Suppressor macrophage treated with lipopolysaccharide for 4 hours (primary cell): ENCODE measurements at regions not wholly inside any gene's neighbourhood (a gene's known extent, or its start where the extent isn't known, plus 50 kb on each side); places are given as distances from the start of the nearest gene placed in this dataset.
"Not testable (repeated sequence)": the region's sequence is repeated elsewhere in the genome, so short reads cannot be mapped to it uniquely, and the experiment has no call there.

Source experiments
- DNase-seq: peaks from one replicate; pipeline ENCODE4 v3.0.0-alpha.2; 2020

DNA sequence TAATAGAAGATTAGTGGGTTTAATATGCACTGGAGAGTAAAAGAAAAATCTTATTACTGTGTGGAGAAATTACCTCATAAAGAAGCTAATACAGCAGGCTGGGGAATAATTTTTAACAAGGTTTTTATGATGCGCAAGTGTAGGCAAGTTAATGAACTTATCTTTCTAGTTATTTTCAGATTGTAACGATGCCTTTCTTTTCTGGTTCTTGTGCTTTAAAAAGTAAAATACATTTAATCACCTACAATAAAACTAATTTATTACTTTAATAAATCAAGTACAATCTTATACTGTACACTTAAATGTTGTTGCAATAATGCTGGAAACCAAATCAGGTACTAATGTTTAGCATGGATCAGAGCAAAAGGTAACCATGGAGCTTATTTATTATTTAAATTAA is 266.6 kb downstream of the ZIC1 start:
- DNase-seq: no peak

DNA sequence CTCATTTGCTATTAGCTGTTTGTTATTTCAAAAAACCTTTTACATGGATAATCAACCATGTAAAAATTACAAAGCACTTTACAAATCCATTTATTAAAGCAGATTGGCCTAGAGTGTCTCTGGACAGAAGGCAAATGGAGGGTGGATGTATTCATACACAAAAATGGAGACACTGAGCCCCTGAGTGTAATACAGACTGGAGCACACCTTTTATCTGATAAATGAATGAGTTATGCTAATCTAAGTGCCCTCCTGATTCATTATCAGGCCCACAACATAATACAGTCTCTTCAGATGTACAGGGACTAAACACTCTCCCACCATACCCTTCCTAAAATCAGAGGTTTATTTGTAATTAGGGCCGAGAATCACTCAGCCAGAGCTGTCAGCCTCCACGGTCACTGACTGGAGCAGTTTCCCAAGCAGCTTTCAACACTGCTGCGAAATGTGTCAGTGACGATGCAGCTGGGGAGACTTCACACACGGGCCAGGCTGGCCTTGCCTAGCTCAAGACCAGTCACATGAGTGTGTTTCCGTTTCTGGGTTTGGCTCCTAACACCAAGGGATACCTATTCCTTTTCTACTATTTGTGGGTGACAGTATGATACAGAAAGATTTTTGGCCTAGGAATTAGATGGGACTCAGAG is 271.8 kb downstream of the ZIC1 start:
- DNase-seq: no peak

DNA sequence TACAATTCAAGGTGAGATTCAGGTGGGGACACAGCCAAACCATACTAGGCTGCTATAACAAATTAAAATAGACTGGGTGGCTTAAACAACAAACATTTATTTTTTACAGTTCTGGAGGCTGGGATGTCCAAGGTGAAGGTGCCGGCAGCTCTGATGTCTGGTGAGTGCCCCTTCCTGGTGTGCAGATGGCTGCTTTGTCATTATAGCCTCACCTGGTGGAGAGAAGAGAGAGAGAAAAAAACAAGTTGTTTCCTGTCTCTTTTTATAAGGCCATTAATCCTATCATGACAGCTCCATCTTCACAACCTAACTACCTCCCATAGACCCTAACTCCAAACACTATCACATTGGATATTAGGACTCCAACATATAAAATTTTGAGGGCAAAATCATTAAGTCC is 279.7 kb downstream of the ZIC1 start:
- no peak for DNase-seq

DNA sequence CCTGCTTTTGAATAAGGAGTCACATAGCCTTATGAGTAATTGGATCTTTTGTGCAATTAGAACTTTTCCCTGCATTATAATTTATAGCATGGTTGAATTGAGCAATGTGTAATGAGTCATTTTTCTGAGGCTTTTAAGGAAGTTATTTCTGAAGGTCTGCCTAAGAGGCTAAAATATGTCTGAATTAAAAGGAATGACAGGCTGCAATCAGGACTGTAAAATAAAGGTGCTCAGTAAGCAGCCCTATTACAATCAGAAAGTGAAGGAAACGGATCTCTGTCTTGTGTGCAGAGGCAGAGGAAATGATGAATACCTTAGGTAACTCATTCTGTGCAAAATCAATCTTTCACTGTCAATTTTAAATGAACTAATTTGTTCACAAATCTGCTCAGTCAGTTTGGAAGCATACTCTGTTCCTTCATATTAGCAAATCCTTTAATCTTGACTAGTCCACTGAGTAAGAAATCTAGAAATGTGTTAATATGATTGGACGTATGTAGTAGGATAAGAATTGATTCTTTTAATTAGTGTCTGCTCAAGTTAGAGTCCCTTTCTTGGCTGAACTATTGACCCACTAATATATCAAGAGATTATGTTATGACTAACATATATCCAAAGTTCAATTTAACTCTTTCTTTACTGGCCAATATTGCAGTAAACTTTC is 290.1 kb downstream of the ZIC1 start:
- peak; percentile 72 for DNase-seq

DNA sequence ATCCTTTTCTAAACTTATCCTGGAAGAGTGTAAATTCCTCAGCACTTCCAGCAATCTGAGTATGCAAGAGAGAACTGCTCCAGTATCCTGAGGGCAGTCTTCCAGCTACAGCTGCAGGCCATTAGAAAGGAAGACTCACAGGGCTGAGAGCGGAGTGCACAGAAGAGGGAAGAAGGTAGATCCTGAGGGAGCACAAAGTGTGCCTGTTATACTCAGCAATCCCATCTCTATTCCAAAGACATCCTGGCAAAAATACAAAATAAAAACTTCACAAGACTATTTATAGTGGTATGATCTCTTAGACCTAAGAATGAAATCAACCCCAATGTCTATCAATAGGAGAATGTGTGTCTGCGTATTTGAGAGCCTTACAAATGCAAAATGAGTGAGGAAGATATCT is 292.0 kb downstream of the ZIC1 start:
- no peak for DNase-seq

DNA sequence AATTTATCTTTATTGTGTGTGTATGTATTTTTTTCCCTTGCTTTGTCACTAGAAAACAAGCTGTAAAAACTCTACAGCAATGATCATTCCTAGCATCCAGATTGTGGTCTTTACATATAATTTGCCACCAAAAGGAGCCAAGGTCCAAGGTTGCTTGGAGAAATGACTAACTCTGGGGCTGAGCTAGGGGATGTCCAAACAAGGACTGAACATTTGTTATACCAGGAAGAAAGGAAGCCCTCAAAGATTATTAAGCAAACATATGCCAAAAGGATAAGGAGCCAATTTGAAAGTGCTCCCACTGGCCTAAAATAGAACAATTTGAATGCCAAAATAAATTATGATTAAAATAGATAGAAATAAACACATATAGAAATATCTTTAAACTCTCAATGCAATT is 293.3 kb downstream of the ZIC1 start:
- DNase-seq: no peak

DNA sequence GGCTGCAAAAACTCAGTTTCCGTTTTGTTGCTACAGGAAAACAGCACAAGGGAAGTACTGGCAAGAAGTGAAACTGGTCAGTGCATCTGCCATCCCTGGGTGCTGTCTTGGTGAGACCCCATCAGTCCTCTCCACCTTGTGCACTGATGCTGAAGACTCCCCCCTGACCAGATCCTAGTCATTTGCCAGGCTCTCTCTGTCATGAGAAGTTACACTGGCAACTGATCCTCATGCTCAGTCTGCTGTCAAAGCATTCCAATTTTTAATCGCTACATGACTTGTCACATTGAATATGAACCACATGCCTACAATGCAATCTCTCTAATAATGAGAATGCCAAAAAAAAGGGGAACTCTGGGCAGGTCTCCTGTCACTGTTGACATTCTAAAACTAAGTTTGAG is 296.5 kb downstream of the ZIC1 start:
- DNase-seq: peak; percentile 24

DNA sequence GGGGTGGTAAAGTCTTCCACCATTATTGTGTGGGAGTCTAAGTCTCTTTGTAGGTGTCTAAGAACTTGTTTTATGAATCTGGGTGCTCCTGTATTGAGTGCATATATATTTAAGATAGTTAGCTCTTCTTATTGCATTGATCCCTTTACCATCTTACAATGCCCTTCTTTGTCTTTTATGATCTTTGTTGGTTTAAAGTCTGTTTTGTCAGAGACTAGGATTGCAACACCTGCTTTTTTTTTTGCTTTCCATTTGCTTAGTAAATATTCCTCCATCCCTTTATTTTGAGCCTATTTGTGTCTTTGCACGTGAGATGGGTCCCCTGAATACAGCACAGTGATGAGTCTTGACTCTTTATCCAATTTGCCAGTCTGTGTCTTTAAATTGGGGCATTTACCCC is 301.6 kb downstream of the ZIC1 start:
- not testable (repeated sequence) for DNase-seq

DNA sequence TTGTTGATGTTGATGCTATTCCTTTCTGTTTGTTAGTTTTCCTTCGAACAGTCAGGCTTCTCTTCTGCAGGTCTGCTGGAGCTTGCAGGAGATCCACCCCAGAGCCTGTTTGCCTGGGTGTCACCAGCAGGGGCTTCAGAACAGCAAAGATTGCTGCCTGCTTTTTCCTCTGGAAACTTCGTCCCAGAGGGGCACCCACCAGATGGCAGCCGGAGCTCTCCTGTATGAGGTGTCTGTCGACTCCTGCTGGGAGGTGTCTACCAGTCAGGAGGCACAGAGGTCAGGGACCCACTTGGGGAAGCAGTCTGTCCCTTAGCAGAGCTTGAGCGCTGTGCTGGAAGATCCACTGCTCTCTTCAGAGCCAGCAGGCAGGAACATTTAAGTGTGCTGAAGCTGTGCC is 303.2 kb downstream of the ZIC1 start:
- DNase-seq: no peak

DNA sequence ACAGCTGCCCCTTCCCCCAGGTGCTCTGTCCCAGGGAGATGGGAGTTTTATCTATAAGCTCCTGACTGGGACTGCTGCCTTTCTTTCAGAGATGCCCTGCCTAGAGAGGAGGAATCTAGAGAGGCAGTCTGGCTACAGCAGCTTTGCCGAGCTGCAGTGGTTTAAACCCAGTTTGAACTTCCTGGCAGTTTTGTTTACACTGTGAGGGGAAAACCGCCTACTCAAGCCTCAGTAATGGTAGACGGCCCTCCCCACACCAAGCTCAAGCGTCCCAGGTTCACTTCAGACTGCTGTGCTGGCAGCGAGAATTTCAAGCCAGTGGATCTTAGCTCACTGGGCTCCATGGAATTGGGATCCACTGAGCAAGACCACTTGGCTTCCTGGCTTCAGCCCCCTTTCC is 303.6 kb downstream of the ZIC1 start:
- not testable (repeated sequence) for DNase-seq

DNA sequence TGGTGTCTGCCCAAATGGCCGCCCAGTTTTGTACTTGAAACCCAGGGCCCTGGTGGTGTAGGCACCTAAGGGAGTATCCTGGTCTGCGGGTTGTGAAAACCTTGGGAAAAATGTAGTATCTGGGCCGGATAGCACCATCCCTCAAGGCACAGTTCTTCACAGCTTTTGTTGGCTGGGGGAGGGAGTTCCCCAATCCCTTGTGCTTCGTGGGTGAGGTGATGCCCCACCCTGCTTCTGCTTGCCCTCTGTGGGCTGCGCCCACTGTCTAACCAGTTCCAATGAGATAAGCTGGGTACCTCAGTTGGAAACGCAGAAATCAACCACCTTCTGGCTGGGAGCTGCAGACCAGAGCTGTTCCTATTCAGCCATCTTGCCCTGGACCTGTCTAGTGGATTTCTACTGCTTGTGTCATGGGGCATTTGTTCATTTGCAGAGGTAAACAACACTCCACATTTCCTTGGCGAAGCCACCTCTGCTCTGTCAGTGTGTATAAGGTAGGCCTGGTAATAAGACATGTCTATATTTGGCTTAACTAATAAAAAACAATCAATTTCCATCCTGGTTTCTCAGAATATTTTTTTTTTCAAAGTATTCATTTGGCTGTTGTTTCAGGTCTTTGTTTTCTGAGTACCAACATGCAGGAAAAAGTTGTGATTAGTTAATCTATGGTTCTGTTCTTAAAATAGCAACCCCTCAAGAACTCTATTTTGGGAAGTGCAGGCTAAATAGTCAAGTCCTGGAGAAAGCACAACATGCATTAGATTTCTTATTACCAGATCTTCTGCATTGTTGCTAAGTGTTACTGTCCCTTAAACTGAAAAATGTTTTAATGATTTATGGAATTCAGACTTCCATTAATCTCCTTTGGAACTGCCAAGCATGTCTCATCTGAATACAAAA is 304.3 kb downstream of the ZIC1 start:
- DNase-seq: no peak

DNA sequence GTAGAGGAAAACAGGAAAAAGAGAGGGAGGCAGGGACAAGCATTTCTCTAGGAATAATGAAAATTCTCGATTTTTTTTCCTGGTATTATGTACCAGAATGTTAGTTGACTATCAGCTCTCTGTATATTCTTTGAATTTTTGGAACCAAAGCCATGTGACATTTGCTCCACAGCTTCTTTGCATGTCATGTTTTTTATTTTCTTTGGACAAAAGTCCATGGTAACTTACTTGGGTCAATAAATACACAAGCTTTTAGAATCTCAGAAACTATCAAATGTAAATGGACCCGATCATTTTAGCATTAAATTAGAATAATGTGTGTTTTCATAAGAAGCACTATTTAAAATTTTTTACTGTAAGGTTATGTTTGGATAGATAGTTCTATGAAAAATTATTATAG is 320.5 kb downstream of the ZIC1 start:
- DNase-seq: no peak

DNA sequence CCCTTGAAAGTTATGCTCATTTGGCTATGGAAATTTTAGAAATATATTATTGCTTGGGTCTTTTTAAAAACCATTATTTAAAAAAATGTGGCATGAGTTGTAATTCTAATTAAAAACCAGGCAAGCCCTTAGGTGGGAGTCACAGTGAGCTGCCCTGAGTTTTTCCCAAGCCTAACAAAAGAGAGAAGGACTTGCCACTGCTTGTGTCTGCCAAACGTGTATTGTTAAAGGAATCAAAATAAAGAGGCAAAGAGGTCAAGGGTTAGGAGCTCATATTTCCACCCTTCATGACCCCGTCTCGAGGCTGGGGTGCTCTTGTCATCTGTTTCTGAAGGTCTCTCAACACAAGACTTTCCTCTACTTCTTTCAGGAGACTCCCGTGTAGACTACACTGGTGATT is 321.1 kb downstream of the ZIC1 start:
- DNase-seq: no peak

DNA sequence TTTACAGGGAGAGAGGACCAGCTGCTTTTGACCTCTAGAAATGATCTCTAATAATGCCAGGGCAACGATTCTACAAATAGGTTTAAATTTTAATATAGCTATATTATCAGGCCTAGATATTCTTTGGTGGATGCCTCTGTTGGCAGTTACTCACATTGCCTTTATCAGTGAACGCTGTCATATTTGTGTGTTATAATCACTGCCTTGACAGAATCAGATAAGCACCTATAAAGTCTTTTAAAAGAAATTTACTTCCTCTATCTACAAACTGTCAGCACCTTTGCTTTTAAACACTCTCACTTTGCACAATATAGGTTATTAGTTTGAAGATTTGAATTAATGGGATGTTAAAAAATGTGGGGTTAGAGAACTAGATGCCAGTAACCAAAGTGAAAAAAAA is 324.1 kb downstream of the ZIC1 start:
- no peak for DNase-seq

DNA sequence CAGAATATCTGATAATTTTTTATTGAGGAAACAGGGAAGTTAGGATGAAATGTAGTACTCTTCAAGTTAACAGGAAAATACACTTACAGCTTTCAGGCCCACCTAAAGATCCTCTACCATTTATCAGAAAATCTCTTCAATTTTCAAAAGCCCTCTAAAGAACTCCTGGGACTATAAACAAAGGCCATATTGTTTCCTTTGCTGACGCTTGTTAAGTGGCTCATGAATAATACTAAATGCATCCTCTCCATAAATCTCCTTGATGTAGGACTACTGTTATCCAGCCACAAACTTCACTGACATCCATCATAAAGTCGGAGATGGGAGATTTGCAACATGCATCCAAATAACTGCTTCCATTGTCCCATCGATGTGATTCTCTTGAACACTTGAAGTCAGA is 326.5 kb downstream of the ZIC1 start:
- no peak for DNase-seq

DNA sequence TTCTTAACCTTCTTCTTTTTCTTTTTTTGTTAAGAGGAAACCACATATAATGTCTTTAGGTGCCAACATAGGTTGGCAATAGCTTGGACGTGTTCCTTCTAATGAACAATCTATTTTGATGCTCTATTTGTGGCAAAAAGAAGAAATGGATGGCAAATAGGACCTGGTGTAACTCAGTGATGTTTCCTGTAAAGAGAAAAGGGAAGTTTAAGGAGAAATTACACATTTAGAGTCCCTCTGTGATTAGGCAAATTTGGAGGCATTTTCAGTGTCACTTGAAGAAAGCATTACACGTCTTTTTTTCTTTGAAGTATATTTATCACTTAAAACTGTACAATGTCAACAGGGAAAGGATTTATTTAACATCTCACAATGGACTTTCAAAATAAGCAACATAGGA is 327.1 kb downstream of the ZIC1 start:
- DNase-seq: peak; percentile 34

DNA sequence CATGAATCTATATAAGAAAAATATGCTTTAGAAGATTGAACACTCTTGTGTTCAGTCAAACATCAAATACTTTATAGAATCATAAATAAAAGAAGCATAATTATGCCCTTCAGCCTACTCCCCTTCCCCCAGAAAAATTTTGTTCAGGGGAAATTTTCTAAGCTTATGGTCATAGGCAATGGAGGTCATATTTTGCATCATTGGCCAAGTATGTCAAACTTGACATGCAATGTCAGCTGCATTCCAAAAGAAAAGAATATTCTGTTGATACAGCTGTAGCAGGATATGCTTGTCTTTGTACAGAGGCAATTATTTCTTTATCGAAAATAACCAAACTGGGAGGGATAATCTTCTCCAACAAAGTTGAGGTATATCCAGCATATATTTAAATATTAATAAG is 328.2 kb downstream of the ZIC1 start:
- DNase-seq: no peak

DNA sequence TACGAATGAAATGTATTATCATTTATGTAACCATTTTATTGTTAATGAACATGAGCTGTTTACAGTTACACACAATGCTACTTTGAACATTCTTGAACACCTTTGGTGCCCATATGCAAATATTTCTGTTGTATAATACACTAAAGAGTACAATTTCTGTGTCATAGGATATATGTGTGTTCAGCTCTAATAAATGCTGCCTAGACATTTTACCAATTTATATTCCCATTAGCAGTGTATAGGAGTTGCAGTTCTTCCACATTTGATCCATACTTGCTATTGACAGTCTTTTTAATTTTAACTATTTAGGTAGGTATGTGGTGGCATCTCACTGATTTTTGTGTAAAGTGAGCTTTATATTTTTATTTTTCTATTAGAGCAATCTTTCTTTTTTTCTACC is 331.8 kb downstream of the ZIC1 start:
- no peak for DNase-seq

DNA sequence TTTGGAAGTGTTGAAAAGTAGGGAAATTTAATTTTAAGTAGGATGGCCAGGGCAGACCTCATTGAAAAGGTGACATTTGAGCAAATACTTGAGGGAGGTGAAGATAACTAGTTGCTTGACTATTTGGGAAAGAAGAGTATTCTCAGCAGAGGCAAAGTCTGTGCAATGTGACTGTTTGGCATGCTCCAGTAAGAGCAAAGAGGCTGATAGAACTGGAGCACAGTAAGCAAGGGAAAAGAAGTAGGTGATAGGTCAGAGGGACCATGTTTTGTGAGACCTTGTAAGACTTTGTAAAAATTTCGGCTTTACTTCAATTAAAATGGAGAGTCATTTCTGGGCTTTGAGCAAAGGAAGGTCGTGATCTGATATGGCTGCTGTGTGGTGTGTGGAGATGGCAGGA is 335.8 kb downstream of the ZIC1 start:
- no peak for DNase-seq

DNA sequence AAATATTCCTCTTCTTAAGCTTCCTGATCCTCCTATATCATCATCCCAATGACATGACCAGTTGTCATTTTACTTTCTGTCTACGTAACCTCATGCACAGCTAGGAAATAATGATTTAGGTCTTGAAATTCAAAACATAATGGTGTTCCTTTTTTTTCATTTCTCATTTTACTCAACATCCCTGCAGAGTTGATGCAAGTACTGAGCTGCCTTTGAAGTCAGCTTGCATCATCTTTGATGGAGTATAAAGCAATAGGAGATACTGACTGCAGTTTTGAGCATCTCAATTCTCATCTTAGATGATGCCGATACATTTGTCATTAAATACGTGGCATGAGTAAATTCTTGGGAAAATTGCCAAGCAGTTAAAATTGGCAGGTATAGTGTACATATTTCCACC is 346.1 kb downstream of the ZIC1 start:
- DNase-seq: peak; percentile 1

DNA sequence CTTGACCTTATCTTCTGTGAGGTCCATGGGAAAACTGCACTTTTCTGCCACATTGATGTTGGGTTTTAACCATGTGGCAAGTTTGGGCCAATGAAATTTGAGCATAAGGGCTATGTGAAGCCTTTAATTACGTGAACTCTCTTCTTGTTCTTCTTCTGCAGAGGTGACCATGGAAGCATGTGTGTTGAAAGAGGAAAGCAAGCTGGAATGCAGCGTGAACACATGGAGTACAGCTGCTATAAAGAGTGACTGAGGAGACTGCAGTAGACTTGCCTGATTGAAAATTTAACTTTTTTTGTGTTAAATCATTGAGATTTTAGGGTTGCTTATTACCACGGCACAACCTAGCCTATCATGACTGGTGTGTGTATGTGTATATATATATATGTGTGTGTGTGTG is 347.3 kb downstream of the ZIC1 start:
- no peak for DNase-seq

DNA sequence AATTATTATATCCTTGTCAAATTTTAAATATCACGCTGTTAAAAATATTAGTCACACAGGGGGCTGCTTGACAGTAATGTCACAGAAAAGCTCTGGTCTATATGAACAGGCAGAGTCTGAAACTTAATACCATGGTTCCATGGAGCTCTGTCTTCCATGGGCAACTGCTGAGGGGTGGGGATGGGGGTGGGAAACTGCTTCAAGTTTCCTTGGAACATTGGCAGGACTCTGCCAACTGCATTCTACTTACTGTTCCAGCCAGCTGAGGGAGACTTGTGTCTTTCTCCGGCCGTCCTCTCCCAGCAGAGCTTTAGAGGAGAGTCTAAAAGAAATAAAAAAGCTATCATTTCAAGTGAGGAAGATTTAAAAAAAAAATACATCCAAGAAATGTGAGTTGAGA is 348.7 kb downstream of the ZIC1 start:
- DNase-seq: no peak

DNA sequence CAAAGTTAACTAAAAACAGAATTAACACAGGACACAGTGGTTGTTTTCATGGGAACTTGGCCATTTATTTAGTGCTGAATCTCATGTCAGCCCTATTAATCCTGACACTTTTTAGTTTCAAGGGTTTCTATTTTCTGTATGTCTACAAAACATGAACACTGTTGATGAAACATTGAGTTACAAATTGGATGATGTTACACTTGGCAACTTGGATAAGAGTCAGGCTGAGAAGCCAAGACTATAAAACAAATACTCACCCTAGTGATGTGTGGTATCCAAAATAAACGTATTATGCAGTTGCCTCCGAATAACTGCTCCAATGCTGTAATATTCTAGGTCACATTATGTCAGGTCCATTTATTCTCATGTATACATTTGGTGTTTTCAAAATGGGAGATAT is 349.6 kb downstream of the ZIC1 start:
- DNase-seq: no peak

DNA sequence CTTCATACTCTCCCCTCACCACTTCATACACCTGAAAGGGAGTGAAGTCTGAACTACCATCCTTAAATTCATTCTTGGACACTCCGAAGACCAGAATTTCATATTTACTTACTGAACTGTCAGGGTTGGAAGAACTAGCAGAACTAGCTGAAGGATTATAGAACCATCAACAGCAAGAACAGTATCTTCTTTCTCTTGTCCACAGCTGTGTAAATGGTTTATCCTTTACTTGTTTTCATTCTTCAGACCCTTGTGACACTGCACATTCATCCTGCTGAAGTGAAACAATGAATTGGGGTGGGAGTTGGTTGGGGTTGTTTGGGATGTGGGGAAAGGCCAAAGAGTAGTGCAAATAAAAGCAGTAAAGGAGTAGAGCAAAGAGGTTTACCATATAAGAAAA is 350.9 kb downstream of the ZIC1 start:
- no peak for DNase-seq
